ENCODE measurements at regions not wholly inside any gene's neighbourhood (a gene's known extent, or its start where the extent isn't known, plus 50 kb on each side); places are given as distances from the start of the nearest gene placed in this dataset.
"Not testable (repeated sequence)": the region's sequence is repeated elsewhere in the genome, so short reads cannot be mapped to it uniquely, and the experiment has no call there.

GRCh38 chr7:65140543-65141404, 134.3 kb upstream of the ERV3-1 start:
- H3K27me3 Mint-ChIP-seq; H3K27ac Mint-ChIP-seq; POLR2A ChIA-PET (ENCODE audit: partially characterized antibody): not testable (repeated sequence)

DNA sequence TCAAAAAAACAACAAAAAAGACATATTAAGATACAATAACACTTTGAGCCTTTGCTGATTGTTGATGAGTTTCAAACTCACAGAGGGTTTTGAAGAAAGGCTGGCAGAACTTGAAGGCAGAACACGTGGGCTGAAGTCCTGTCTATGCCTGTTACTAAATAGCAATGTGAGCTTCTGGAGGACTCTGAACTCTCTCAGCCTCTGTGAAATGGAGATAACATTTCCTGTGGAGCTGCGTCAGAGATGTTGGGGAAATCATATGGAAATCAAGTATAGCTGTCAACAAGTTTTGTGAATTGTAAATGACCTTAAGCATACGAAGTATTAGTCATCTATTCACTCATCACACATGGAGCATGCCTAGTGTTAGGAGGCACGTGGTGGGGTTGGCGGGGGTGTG, 130.4 kb upstream of the ERV3-1 start:
- H3K27me3 ChIP-seq (ENCODE audit: insufficient read depth, low read length); H3K4me1 Mint-ChIP-seq; POLR2A ChIA-PET (ENCODE audit: partially characterized antibody); H3K9me3 ChIP-seq (ENCODE audit: control insufficient read depth in 1 of 2, low read length in 2 of 2); H3K4me3 Mint-ChIP-seq; H3K27me3 Mint-ChIP-seq; H3K4me1 ChIP-seq (ENCODE audit: insufficient read depth, low read length); H3K4me3 ChIP-seq (ENCODE audit: low read length in 2 of 2); H3K36me3 ChIP-seq (ENCODE audit: insufficient read depth, low read length); CTCF ChIA-PET (ENCODE audit: partially characterized antibody); H3K27ac Mint-ChIP-seq; H3K27ac ChIP-seq (ENCODE audit: low read depth, low read length); H3K36me3 Mint-ChIP-seq; intact Hi-C loops (cut with micrococcal nuclease); H3K9me3 Mint-ChIP-seq; DNase-seq: not testable (repeated sequence)

More at GRCh38 chr7:65140543-65141404, 134.3 kb upstream of the ERV3-1 start:
- H3K4me3 ChIP-seq (ENCODE audit: low read length in 2 of 2); H3K9me3 ChIP-seq (ENCODE audit: control insufficient read depth in 1 of 2, low read length in 2 of 2); H3K27me3 ChIP-seq (ENCODE audit: insufficient read depth, low read length); CTCF ChIA-PET (ENCODE audit: partially characterized antibody); DNase-seq; H3K4me1 Mint-ChIP-seq; H3K4me3 Mint-ChIP-seq; intact Hi-C loops (cut with micrococcal nuclease); H3K27ac ChIP-seq (ENCODE audit: low read depth, low read length); H3K9me3 Mint-ChIP-seq; H3K36me3 Mint-ChIP-seq; H3K36me3 ChIP-seq (ENCODE audit: insufficient read depth, low read length); H3K4me1 ChIP-seq (ENCODE audit: insufficient read depth, low read length): not testable (repeated sequence)

GRCh38 chr7:65133087-65133486, 126.6 kb upstream of the ERV3-1 start:
- H3K4me3 ChIP-seq (ENCODE audit: low read length in 2 of 2); H3K4me3 Mint-ChIP-seq; CTCF ChIA-PET (ENCODE audit: partially characterized antibody); H3K27ac ChIP-seq (ENCODE audit: low read depth, low read length); H3K36me3 ChIP-seq (ENCODE audit: insufficient read depth, low read length); H3K4me1 Mint-ChIP-seq; H3K9me3 Mint-ChIP-seq; H3K27me3 Mint-ChIP-seq; H3K27me3 ChIP-seq (ENCODE audit: insufficient read depth, low read length); H3K27ac Mint-ChIP-seq; H3K9me3 ChIP-seq (ENCODE audit: control insufficient read depth in 1 of 2, low read length in 2 of 2); intact Hi-C loops (cut with micrococcal nuclease); H3K4me1 ChIP-seq (ENCODE audit: insufficient read depth, low read length); H3K36me3 Mint-ChIP-seq; DNase-seq; POLR2A ChIA-PET (ENCODE audit: partially characterized antibody): not testable (repeated sequence)

GRCh38 chr7:65132256-65132655, 125.8 kb upstream of the ERV3-1 start:
- H3K4me1 Mint-ChIP-seq; DNase-seq; CTCF ChIA-PET (ENCODE audit: partially characterized antibody); H3K9me3 Mint-ChIP-seq; H3K9me3 ChIP-seq (ENCODE audit: control insufficient read depth in 1 of 2, low read length in 2 of 2); H3K36me3 Mint-ChIP-seq; H3K4me3 Mint-ChIP-seq; H3K27ac Mint-ChIP-seq; H3K36me3 ChIP-seq (ENCODE audit: insufficient read depth, low read length); POLR2A ChIA-PET (ENCODE audit: partially characterized antibody); intact Hi-C loops (cut with micrococcal nuclease); H3K27me3 Mint-ChIP-seq; H3K4me1 ChIP-seq (ENCODE audit: insufficient read depth, low read length); H3K27me3 ChIP-seq (ENCODE audit: insufficient read depth, low read length); H3K4me3 ChIP-seq (ENCODE audit: low read length in 2 of 2); H3K27ac ChIP-seq (ENCODE audit: low read depth, low read length): not testable (repeated sequence)

GRCh38 chr7:65127364-65127763, 120.9 kb upstream of the ERV3-1 start:
- H3K27ac ChIP-seq (ENCODE audit: low read depth, low read length); H3K9me3 ChIP-seq (ENCODE audit: control insufficient read depth in 1 of 2, low read length in 2 of 2); H3K27me3 ChIP-seq (ENCODE audit: insufficient read depth, low read length); CTCF ChIA-PET (ENCODE audit: partially characterized antibody); POLR2A ChIA-PET (ENCODE audit: partially characterized antibody); H3K4me1 ChIP-seq (ENCODE audit: insufficient read depth, low read length); H3K36me3 ChIP-seq (ENCODE audit: insufficient read depth, low read length); H3K9me3 Mint-ChIP-seq; H3K4me3 ChIP-seq (ENCODE audit: low read length in 2 of 2); intact Hi-C loops (cut with micrococcal nuclease); DNase-seq; H3K27ac Mint-ChIP-seq; H3K27me3 Mint-ChIP-seq; H3K4me3 Mint-ChIP-seq; H3K36me3 Mint-ChIP-seq; H3K4me1 Mint-ChIP-seq: not testable (repeated sequence)

DNA sequence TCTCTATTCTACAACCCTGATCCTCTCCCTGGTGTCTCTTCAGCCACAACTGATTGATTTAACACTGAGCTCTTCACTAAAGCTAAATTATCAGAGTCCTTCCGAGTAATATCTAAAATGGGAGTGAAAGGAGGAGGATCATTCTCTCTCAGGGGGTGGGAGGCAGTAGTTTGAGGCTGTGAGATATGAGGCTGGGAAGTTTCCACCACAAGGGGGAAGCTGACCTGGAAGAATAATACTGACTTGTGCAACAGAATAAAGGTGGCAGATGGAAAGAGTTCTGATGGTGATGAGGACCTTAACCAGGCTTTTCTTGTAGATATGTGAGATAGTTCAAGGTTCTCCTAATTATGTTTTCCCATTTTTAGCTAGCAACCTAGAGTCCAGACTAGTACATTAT, 118.1 kb upstream of the ERV3-1 start:
- H3K27me3 ChIP-seq (ENCODE audit: insufficient read depth, low read length); H3K36me3 ChIP-seq (ENCODE audit: insufficient read depth, low read length); H3K9me3 ChIP-seq (ENCODE audit: control insufficient read depth in 1 of 2, low read length in 2 of 2); DNase-seq; CTCF ChIA-PET (ENCODE audit: partially characterized antibody); intact Hi-C loops (cut with micrococcal nuclease); H3K9me3 Mint-ChIP-seq; H3K4me1 ChIP-seq (ENCODE audit: insufficient read depth, low read length); H3K4me1 Mint-ChIP-seq; H3K36me3 Mint-ChIP-seq; H3K27ac Mint-ChIP-seq; H3K4me3 Mint-ChIP-seq; H3K27ac ChIP-seq (ENCODE audit: low read depth, low read length); POLR2A ChIA-PET (ENCODE audit: partially characterized antibody); H3K27me3 Mint-ChIP-seq; H3K4me3 ChIP-seq (ENCODE audit: low read length in 2 of 2): not testable (repeated sequence)

DNA sequence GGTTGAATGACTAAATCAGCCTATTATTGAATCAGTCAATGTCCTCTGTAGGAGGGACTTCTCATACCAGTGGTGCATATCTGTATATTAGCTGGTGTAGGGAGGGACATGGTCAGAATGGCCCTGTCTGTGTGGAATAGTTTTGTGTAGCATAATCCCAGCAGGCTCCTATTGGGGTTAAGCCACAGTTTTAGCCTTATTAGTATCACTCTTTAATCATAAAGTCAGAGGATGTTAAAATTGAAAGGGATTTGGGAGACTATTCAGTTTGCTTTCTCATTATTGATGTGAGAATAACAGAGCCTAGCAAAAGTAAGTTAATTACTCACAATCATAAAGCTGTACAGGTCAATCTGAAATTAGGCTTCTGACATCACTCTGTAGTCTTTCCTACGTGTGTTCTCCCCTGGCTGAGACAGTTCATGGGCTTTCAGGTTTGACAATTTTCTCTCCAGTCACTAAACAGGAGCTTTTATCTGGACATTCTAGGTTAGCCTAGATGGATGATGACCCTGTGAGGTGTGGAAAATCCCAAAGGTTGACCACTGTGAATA, 99.2 kb upstream of the ERV3-1 start:
- H3K4me1 Mint-ChIP-seq; H3K27ac Mint-ChIP-seq; H3K9me3 ChIP-seq (ENCODE audit: control insufficient read depth in 1 of 2, low read length in 2 of 2); H3K27me3 Mint-ChIP-seq; intact Hi-C loops (cut with micrococcal nuclease); POLR2A ChIA-PET (ENCODE audit: partially characterized antibody); H3K27ac ChIP-seq (ENCODE audit: low read depth, low read length); DNase-seq; H3K4me3 ChIP-seq (ENCODE audit: low read length in 2 of 2); H3K27me3 ChIP-seq (ENCODE audit: insufficient read depth, low read length); H3K4me1 ChIP-seq (ENCODE audit: insufficient read depth, low read length); H3K4me3 Mint-ChIP-seq; H3K36me3 ChIP-seq (ENCODE audit: insufficient read depth, low read length); CTCF ChIA-PET (ENCODE audit: partially characterized antibody); H3K9me3 Mint-ChIP-seq: not testable (repeated sequence)
- peaks cover 3 to 14% of the 10 kb centered on the region in 2 donors for H3K36me3 Mint-ChIP-seq

- H3K27ac Mint-ChIP-seq; H3K36me3 ChIP-seq (ENCODE audit: insufficient read depth, low read length); DNase-seq; H3K4me1 ChIP-seq (ENCODE audit: insufficient read depth, low read length); POLR2A ChIA-PET (ENCODE audit: partially characterized antibody); CTCF ChIA-PET (ENCODE audit: partially characterized antibody); intact Hi-C loops (cut with micrococcal nuclease); H3K4me1 Mint-ChIP-seq; H3K27ac ChIP-seq (ENCODE audit: low read depth, low read length); H3K9me3 ChIP-seq (ENCODE audit: control insufficient read depth in 1 of 2, low read length in 2 of 2); H3K9me3 Mint-ChIP-seq; H3K4me3 Mint-ChIP-seq; H3K27me3 Mint-ChIP-seq; H3K4me3 ChIP-seq (ENCODE audit: low read length in 2 of 2); H3K27me3 ChIP-seq (ENCODE audit: insufficient read depth, low read length): not testable (repeated sequence)
- H3K36me3 Mint-ChIP-seq: peaks cover 7 to 16% of the 10 kb centered on the region in 2 donors
These were observed 94.0 kb upstream of the ERV3-1 start for GRCh38 chr7:65100499-65100898.

Data from CD4-positive, alpha-beta memory T cell (primary cell).